GM12878 (cell line): ENCODE measurements at regions not wholly inside any gene's neighbourhood (a gene's known extent, or its start where the extent isn't known, plus 50 kb on each side); places are given as distances from the start of the nearest gene placed in this dataset.

Experiments
- ATAC-seq: fragments of 200-7000 bp; cut with Tn5 transposase; 3 replicates; pipeline ENCODE4 v1.9.1; 2020; ENCODE audit warnings: mild to moderate bottlenecking, moderate library complexity
- BruUV-seq: library from RNA; stranded (reverse); fragments of 400-500 nt; replicated peaks from 2 replicates; lab custom pipeline; 2021; lab: Mats Ljungman, UMichigan
- CTCF ChIA-PET: fragments of 300-600 bp; sonication (Branson Sonifier 250); formaldehyde crosslinking; extraction: SDS; loops from one replicate; lab custom pipeline; 2021; ENCODE audit warnings: inconsistent platforms; lab: Yijun Ruan, JAX
- POLR2A ChIA-PET: fragments of 350-600 bp; formaldehyde crosslinking; extraction: SDS; loops from one replicate; lab custom pipeline; 2021; ENCODE audit warnings: inconsistent platforms; lab: Charles Lee
- RAD21 ChIA-PET: fragments of 300-600 bp; sonication (Branson Sonifier 250); formaldehyde crosslinking; loops from one replicate; lab custom pipeline; 2023; ENCODE audit warnings: antibody characterized with exemption; ENCODE audit not compliant: unreplicated experiment; lab: Charles Lee
- SMC1A ChIA-PET: fragments of 300-600 bp; sonication (Branson Sonifier 250); formaldehyde crosslinking; loops from one replicate; lab custom pipeline; 2023; ENCODE audit not compliant: unreplicated experiment, uncharacterized antibody; lab: Charles Lee
- DNase-seq: peaks from one replicate; pipeline ENCODE4 v3.0.0-alpha.2; 2011; ENCODE audit warnings: low read depth, low spot score
- FAIRE-seq: peaks from 3 replicates; lab custom pipeline; 2011; peaks lifted over from hg19 to GRCh38; lab: Jason Lieb, UNC
- H2AFZ ChIP-seq: 2 replicates; pipeline ENCODE4 v1.6.0; 2011; ENCODE audit warnings: low read depth, low read length, control low read depth; ENCODE audit not compliant: control insufficient read depth
- H3K27ac ChIP-seq: 2 replicates; pipeline ENCODE4 v1.5.1; 2011; ENCODE audit warnings: control low read depth; ENCODE audit not compliant: control insufficient read depth, insufficient read depth
- H3K27me3 ChIP-seq, 2 experiments: replicated peaks in 1 of 2; 2 replicates each; pipeline versions ENCODE4 v1.6.0 to v1.6.1; 2011; ENCODE audit warnings: low read length in 1 of 2; ENCODE audit not compliant: control insufficient read depth in 2 of 2, insufficient read depth in 2 of 2
- H3K36me3 ChIP-seq, 2 experiments: 2 replicates each; pipeline ENCODE4 v1.5.1; 2011; ENCODE audit warnings: low read length in 1 of 2; ENCODE audit not compliant: control insufficient read depth in 2 of 2, insufficient read depth in 2 of 2
- H3K4me1 ChIP-seq: 2 replicates; pipeline ENCODE4 v1.6.1; 2011; ENCODE audit warnings: mild to moderate bottlenecking, low read length, moderate library complexity, mixed read lengths; ENCODE audit not compliant: control insufficient read depth, insufficient read depth
- H3K4me2 ChIP-seq: 2 replicates; pipeline ENCODE4 v1.6.0; 2011; ENCODE audit warnings: control low read depth; ENCODE audit not compliant: control insufficient read depth, insufficient read depth
- H3K4me3 ChIP-seq: fragments of 200-600 bp; sonication (generic); 2 replicates; pipeline ENCODE4 v1.5.1; 2016
- H3K79me2 ChIP-seq: 2 replicates; pipeline ENCODE4 v1.6.0; 2011; ENCODE audit warnings: low read length; ENCODE audit not compliant: control insufficient read depth, insufficient read depth
- H3K9ac ChIP-seq: 2 replicates; pipeline ENCODE4 v1.8.0; 2011; ENCODE audit warnings: low read length, control low read depth, mixed read lengths; ENCODE audit not compliant: control insufficient read depth, insufficient read depth
- H3K9me3 ChIP-seq: replicated peaks from 3 replicates; pipeline ENCODE4 v1.5.1; 2011; ENCODE audit warnings: mild to moderate bottlenecking, low read length; ENCODE audit not compliant: control insufficient read depth, insufficient read depth
- H4K20me1 ChIP-seq: 2 replicates; pipeline ENCODE4 v1.6.0; 2011; ENCODE audit not compliant: control insufficient read depth, insufficient read depth
- ASH2L ChIP-seq: fragments of 300-600, 200-600 bp; sonication (generic); IDR thresholded peaks from 2 replicates; pipeline ENCODE4 v1.6.1; 2017; ENCODE audit warnings: low read depth, mild to moderate bottlenecking, borderline replicate concordance
- DPF2 ChIP-seq: fragments of 450-650 bp; IDR thresholded peaks from 2 replicates; pipeline ENCODE4 v1.6.1; 2017; ENCODE audit warnings: mild to moderate bottlenecking
- EED ChIP-seq: sonication (generic); IDR thresholded peaks from 2 replicates; pipeline ENCODE4 v1.6.1; 2016; ENCODE audit warnings: antibody characterized with exemption, low read depth
- ETV6 ChIP-seq, 2 experiments: fragments of 450-650 bp in 1 of 2; IDR thresholded peaks in 1 of 2; conservative IDR thresholded peaks in 1 of 2; 2 replicates each; pipeline ENCODE4 v1.6.1; 2014; ENCODE audit warnings: antibody characterized with exemption in 1 of 2, borderline replicate concordance in 1 of 2, low read depth in 1 of 2, mild to moderate bottlenecking in 1 of 2, moderate library complexity in 1 of 2
- GABPA ChIP-seq: IDR thresholded peaks from 2 replicates; pipeline ENCODE4 v1.6.1; 2014; ENCODE audit warnings: antibody characterized with exemption, low read depth, mild to moderate bottlenecking, inconsistent platforms
- IKZF2 ChIP-seq, 2 experiments: fragments of 450-650 bp; IDR thresholded peaks; 2 replicates each; pipeline ENCODE4 v1.6.1; 2017; ENCODE audit warnings: mild to moderate bottlenecking in 2 of 2, moderate library complexity in 2 of 2
- MTA3 ChIP-seq: IDR thresholded peaks from 2 replicates; pipeline ENCODE4 v1.6.1; 2012; ENCODE audit warnings: low read length, inconsistent platforms, borderline replicate concordance
- PAX8 ChIP-seq: fragments of 450-650 bp; IDR thresholded peaks from 2 replicates; pipeline ENCODE4 v1.6.1; 2017; ENCODE audit warnings: mild to moderate bottlenecking, moderate library complexity
- RELA ChIP-seq: fragments of 450-650 bp; IDR thresholded peaks from 2 replicates; pipeline ENCODE4 v1.8.0; 2014; ENCODE audit warnings: borderline replicate concordance; ENCODE audit not compliant: partially characterized antibody
- SMAD1 ChIP-seq: fragments of 450-650 bp; IDR thresholded peaks from 2 replicates; pipeline ENCODE4 v1.6.1; 2018; ENCODE audit warnings: mild to moderate bottlenecking, low read depth; ENCODE audit not compliant: partially characterized antibody
- SMAD5 ChIP-seq: IDR thresholded peaks from 2 replicates; pipeline ENCODE4 v1.6.1; 2016; ENCODE audit warnings: antibody characterized with exemption, low read depth
- YBX1 ChIP-seq: fragments of 450-650 bp; IDR thresholded peaks from 2 replicates; pipeline ENCODE4 v1.6.1; 2016; ENCODE audit warnings: antibody characterized with exemption
- ZNF207 ChIP-seq: fragments of 450-650 bp; IDR thresholded peaks from 2 replicates; pipeline ENCODE4 v1.6.1; 2014; ENCODE audit warnings: antibody characterized with exemption, mild to moderate bottlenecking, borderline replicate concordance
- ZNF384 ChIP-seq: IDR thresholded peaks from 2 replicates; pipeline ENCODE4 v1.6.1; 2012; ENCODE audit warnings: low read depth, mild to moderate bottlenecking, low read length, improper control_type of control experiment, borderline replicate concordance
- in situ Hi-C: fragments of 300-500 bp; cut with MboI; formaldehyde crosslinking; loops from 9 replicates; pipeline ENCODE4 v1.14.3; 2018; ENCODE audit warnings: mixed read lengths
- intact Hi-C: fragments of 100-400 bp; cut with micrococcal nuclease; formaldehyde crosslinking; loops from one replicate; pipeline ENCODE4 v1.14.2; 2022; ENCODE audit not compliant: unreplicated experiment
- TF ChIP-seq, protein P1 (sequence below): IDR thresholded peaks from 2 replicates; pipeline ENCODE4 v1.6.1; 2011; ENCODE audit warnings: borderline replicate concordance, low read depth, mild to moderate bottlenecking, moderate library complexity, low read length; ENCODE audit not compliant: insufficient read depth, poor library complexity, severe bottlenecking
- TF ChIP-seq, protein P2 (sequence below): IDR thresholded peaks from 2 replicates; pipeline ENCODE4 v1.6.1; 2012; ENCODE audit warnings: low read length, inconsistent platforms
- TF ChIP-seq, protein P3 (sequence below): fragments of 450-650 bp; formaldehyde crosslinking; IDR thresholded peaks from 2 replicates; pipeline ENCODE4 v1.4.0; 2020; ENCODE audit warnings: mild to moderate bottlenecking, moderate library complexity

- BruUV-seq, result no TSS peak
- intact Hi-C loops, result no loop called here
- in situ Hi-C loops, result no loop called here
- no peaks in the 10 kb centered on the region for H3K9me3 ChIP-seq
- ChIA-PET CTCF (no interaction called here), POLR2A (no interaction called here), RAD21 (no interaction called here), SMC1A (no interaction called here)
- H2AFZ ChIP-seq, result no peak overlapping the region
- no peak for ATAC-seq
- H3K4me2 ChIP-seq, result no peak overlapping the region
- FAIRE-seq, result no peak
- H4K20me1 ChIP-seq, result no peaks in the 10 kb centered on the region
- no peak overlapping the region for H3K4me3 ChIP-seq
- no peak overlapping the region for H3K9ac ChIP-seq
- H3K36me3 ChIP-seq, result no peaks in the 10 kb centered on the region
- no peak for DNase-seq
- no peak overlapping the region for H3K27ac ChIP-seq
- no peaks in the 10 kb centered on the region for H3K4me1 ChIP-seq
- H3K27me3 ChIP-seq, result no peaks in the 10 kb centered on the region
- H3K79me2 ChIP-seq, result no peaks in the 10 kb centered on the region
- TF ChIP-seq ZNF207, result no peak
- no peak for TF ChIP-seq GABPA
- no peak for TF ChIP-seq RELA
- TF ChIP-seq MTA3, result no peak
- no peak for TF ChIP-seq ETV6 (conservative IDR thresholded peaks at IDR 0.05 in 1 of 2, IDR thresholded peaks at IDR 0.05 in 1 of 2; ENCODE audit: borderline replicate concordance in 1 of 2, low read depth in 1 of 2)
- TF ChIP-seq, protein P1, sequence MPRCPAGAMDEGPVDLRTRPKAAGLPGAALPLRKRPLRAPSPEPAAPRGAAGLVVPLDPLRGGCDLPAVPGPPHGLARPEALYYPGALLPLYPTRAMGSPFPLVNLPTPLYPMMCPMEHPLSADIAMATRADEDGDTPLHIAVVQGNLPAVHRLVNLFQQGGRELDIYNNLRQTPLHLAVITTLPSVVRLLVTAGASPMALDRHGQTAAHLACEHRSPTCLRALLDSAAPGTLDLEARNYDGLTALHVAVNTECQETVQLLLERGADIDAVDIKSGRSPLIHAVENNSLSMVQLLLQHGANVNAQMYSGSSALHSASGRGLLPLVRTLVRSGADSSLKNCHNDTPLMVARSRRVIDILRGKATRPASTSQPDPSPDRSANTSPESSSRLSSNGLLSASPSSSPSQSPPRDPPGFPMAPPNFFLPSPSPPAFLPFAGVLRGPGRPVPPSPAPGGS, result no peak
- TF ChIP-seq SMAD1, result no peak
- TF ChIP-seq, protein P2, sequence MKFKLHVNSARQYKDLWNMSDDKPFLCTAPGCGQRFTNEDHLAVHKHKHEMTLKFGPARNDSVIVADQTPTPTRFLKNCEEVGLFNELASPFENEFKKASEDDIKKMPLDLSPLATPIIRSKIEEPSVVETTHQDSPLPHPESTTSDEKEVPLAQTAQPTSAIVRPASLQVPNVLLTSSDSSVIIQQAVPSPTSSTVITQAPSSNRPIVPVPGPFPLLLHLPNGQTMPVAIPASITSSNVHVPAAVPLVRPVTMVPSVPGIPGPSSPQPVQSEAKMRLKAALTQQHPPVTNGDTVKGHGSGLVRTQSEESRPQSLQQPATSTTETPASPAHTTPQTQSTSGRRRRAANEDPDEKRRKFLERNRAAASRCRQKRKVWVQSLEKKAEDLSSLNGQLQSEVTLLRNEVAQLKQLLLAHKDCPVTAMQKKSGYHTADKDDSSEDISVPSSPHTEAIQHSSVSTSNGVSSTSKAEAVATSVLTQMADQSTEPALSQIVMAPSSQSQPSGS, result no peak
- TF ChIP-seq, protein P3, sequence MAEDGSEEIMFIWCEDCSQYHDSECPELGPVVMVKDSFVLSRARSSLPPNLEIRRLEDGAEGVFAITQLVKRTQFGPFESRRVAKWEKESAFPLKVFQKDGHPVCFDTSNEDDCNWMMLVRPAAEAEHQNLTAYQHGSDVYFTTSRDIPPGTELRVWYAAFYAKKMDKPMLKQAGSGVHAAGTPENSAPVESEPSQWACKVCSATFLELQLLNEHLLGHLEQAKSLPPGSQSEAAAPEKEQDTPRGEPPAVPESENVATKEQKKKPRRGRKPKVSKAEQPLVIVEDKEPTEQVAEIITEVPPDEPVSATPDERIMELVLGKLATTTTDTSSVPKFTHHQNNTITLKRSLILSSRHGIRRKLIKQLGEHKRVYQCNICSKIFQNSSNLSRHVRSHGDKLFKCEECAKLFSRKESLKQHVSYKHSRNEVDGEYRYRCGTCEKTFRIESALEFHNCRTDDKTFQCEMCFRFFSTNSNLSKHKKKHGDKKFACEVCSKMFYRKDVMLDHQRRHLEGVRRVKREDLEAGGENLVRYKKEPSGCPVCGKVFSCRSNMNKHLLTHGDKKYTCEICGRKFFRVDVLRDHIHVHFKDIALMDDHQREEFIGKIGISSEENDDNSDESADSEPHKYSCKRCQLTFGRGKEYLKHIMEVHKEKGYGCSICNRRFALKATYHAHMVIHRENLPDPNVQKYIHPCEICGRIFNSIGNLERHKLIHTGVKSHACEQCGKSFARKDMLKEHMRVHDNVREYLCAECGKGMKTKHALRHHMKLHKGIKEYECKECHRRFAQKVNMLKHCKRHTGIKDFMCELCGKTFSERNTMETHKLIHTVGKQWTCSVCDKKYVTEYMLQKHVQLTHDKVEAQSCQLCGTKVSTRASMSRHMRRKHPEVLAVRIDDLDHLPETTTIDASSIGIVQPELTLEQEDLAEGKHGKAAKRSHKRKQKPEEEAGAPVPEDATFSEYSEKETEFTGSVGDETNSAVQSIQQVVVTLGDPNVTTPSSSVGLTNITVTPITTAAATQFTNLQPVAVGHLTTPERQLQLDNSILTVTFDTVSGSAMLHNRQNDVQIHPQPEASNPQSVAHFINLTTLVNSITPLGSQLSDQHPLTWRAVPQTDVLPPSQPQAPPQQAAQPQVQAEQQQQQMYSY (CRISPR knock-in tag), result no peak
- TF ChIP-seq DPF2, result no peak
- TF ChIP-seq YBX1, result no peak
- TF ChIP-seq IKZF2 (IDR thresholded peaks at IDR 0.05), result no peak
- TF ChIP-seq ZNF384, result no peak
- no peak for TF ChIP-seq EED
- no peak for TF ChIP-seq ASH2L
- TF ChIP-seq SMAD5, result no peak
- no peak for TF ChIP-seq PAX8
These were observed 714.0 kb downstream of the RWDD3 start for GRCh38 chr1:95948023-95948422.
